NCI-H146 (cell line): ENCODE measurements at regions not wholly inside any gene's neighbourhood (a gene's known extent, or its start where the extent isn't known, plus 50 kb on each side); places are given as distances from the start of the nearest gene placed in this dataset.

Experiments used
- DNase-seq: peaks from one replicate; lab custom pipeline; 2025; lab: John Stamatoyannopoulos, UW

DNA sequence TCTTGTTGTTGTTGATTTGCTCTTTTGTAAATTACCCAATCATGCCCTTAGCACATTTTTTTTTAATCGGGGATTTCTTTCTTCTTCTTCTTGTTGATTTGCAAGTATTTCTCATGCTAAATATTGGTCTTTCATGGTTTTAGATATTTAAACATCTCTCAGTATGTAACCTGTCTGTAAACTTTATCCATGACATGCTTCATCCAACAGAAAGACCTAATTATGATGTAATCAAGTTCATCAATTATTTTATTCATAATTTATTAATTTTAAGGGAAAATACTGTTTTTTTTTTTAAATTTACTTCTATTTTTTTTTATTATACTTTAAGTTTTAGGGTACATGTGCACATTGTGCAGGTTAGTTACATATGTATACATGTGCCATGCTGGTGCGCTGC, 69.8 kb downstream of the TNFSF18 start:
- DNase-seq, result no peak
